Neutrophil (primary cell): ENCODE measurements at regions not wholly inside any gene's neighbourhood (a gene's known extent, or its start where the extent isn't known, plus 50 kb on each side); places are given as distances from the start of the nearest gene placed in this dataset.

Source experiments
- H3K27ac ChIP-seq: fragments of 200-600 bp; sonication (generic); 2 replicates; pipeline ENCODE4 v1.5.1; 2016; ENCODE audit warnings: mild to moderate bottlenecking, moderate library complexity
- H3K27me3 ChIP-seq: fragments of 200-600 bp; sonication (generic); 2 replicates; pipeline ENCODE4 v1.6.0; 2016; ENCODE audit warnings: mild to moderate bottlenecking
- H3K36me3 ChIP-seq: fragments of 200-600 bp; sonication (generic); 2 replicates; pipeline ENCODE4 v1.5.1; 2017
- H3K4me1 ChIP-seq, 2 experiments: fragments of 200-600 bp in 1 of 2; sonication (generic) in 1 of 2; 1 replicate in 1 of 2; 2 replicates in 1 of 2; pipeline versions ENCODE4 v1.5.1 to v1.6.1; 2013 to 2016; ENCODE audit warnings: low read depth in 1 of 2, low read length in 1 of 2, mild to moderate bottlenecking in 1 of 2, moderate library complexity in 1 of 2; ENCODE audit not compliant: control insufficient read depth in 1 of 2, insufficient read depth in 1 of 2
- H3K4me3 ChIP-seq, 2 experiments: fragments of 200-600 bp in 1 of 2; sonication (generic) in 1 of 2; 1 replicate in 1 of 2; 2 replicates in 1 of 2; pipeline ENCODE4 v1.5.1; 2013 to 2016; ENCODE audit warnings: low read depth in 1 of 2, low read length in 1 of 2, mild to moderate bottlenecking in 1 of 2, moderate library complexity in 1 of 2
- H3K9me3 ChIP-seq: fragments of 200-600 bp; sonication (generic); 2 replicates; pipeline ENCODE4 v1.5.1; 2016
- CTCF ChIP-seq: fragments of 200-600 bp; sonication (generic); IDR thresholded peaks from 2 replicates; pipeline ENCODE4 v1.5.1; 2016; ENCODE audit warnings: antibody characterized with exemption

DNA sequence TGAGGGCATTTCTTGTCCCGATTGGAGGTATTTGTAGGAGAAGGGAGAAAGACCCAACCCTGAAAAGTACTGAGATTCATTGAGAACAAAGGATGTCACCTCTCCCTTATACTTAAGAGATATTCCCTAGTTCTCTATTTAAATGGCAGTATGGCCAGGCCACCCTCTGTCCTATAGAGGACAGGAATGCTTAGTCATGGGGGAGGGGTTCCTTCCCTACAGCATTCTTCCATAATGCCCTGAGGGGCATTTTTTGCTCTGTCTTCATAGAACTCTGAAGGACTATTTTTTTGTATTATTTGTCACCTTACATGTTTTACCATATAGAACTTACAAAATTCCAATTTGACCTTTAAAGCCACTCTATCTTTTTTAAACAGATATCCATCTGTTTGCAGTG lies 176.3 kb downstream of the TMEM161B start:
- no peak for TF ChIP-seq CTCF
- Histone ChIP-seq H3K27me3 (no peaks in the 10 kb centered on the region), H3K4me1 (no peaks in the 10 kb centered on the region), H3K9me3 (no peaks in the 10 kb centered on the region), H3K36me3 (no peaks in the 10 kb centered on the region), H3K4me3 (no peak overlapping the region), H3K27ac (no peak overlapping the region)

- H3K27ac ChIP-seq: no peak overlapping the region
- no peak for TF ChIP-seq CTCF
- H3K27me3 ChIP-seq: no peaks in the 10 kb centered on the region
- H3K36me3 ChIP-seq: no peaks in the 10 kb centered on the region
- no peaks in the 10 kb centered on the region for H3K4me1 ChIP-seq
- no peaks in the 10 kb centered on the region for H3K9me3 ChIP-seq
- no peak overlapping the region for H3K4me3 ChIP-seq
Observed at GRCh38 chr5:88090506-88090905, 178.1 kb downstream of the TMEM161B start.

GRCh38 chr5:88089719-88090390 lies 178.8 kb downstream of the TMEM161B start:
- no peak overlapping the region for H3K4me3 ChIP-seq
- no peaks in the 10 kb centered on the region for H3K9me3 ChIP-seq
- H3K27me3 ChIP-seq: no peaks in the 10 kb centered on the region
- no peaks in the 10 kb centered on the region for H3K4me1 ChIP-seq
- TF ChIP-seq CTCF: no peak
- H3K27ac ChIP-seq: no peak overlapping the region
- no peaks in the 10 kb centered on the region for H3K36me3 ChIP-seq

DNA sequence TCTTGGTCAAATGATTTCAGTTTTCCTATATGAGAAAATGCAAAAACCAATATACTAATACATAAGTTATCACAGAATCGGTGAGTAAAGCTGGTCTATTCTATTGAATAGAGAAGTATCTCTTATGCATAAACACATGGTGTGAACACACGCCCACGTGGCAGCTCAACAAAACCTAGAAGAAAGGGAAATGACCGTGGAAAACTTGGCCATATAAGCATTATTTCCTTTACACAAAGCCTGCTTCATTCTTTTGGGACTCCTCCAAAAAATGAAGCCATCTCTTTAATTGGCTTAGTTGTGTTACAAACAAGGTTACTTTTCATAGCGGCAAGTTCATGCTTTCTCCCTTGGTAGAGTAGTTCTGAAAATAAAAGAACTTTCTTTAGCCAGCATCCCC lies 183.2 kb downstream of the TMEM161B start:
- no peak for TF ChIP-seq CTCF
- H3K4me1 ChIP-seq: no peaks in the 10 kb centered on the region

GRCh38 chr5:88081877-88082276 lies 186.8 kb downstream of the TMEM161B start:
- no peak overlapping the region for H3K27ac ChIP-seq
- H3K36me3 ChIP-seq: no peaks in the 10 kb centered on the region
- no peak overlapping the region for H3K4me3 ChIP-seq
- TF ChIP-seq CTCF: no peak
- no peaks in the 10 kb centered on the region for H3K4me1 ChIP-seq
- no peaks in the 10 kb centered on the region for H3K27me3 ChIP-seq
- H3K9me3 ChIP-seq: no peaks in the 10 kb centered on the region

More for the DNA sequence above, 183.2 kb downstream of the TMEM161B start:
- Histone ChIP-seq H3K36me3 (no peaks in the 10 kb centered on the region), H3K27me3 (no peaks in the 10 kb centered on the region), H3K9me3 (no peaks in the 10 kb centered on the region), H3K27ac (no peak overlapping the region), H3K4me3 (no peak overlapping the region)
